DMS79 treated with DMSO at 0.1 percent for 48 hours (cell line): ENCODE measurements at regions not wholly inside any gene's neighbourhood (a gene's known extent, or its start where the extent isn't known, plus 50 kb on each side); places are given as distances from the start of the nearest gene placed in this dataset.

Experiments
- DNase-seq: peaks from one replicate; lab custom pipeline; 2025; lab: John Stamatoyannopoulos, UW

GRCh38 chr13:50713523-50714248 lies 129.8 kb downstream of the DLEU7 start:
- peak; percentile 8 for DNase-seq

- DNase-seq: no peak
These were observed 128.6 kb downstream of the DLEU7 start for GRCh38 chr13:50714891-50715290.

GRCh38 chr13:50715402-50716146 lies 127.9 kb downstream of the DLEU7 start:
- no peak for DNase-seq

- DNase-seq: no peak
These were observed 122.4 kb downstream of the DLEU7 start for GRCh38 chr13:50720861-50721671.

- no peak for DNase-seq
These were observed 121.9 kb downstream of the DLEU7 start for GRCh38 chr13:50721672-50721992.

- no peak for DNase-seq
These were observed 120.9 kb downstream of the DLEU7 start for GRCh38 chr13:50722440-50723125.

- no peak for DNase-seq
These were observed 119.1 kb downstream of the DLEU7 start for GRCh38 chr13:50724438-50724837.

GRCh38 chr13:50724913-50725312 lies 118.6 kb downstream of the DLEU7 start:
- no peak for DNase-seq

GRCh38 chr13:50726164-50726563 lies 117.3 kb downstream of the DLEU7 start:
- no peak for DNase-seq

- no peak for DNase-seq
These were observed 114.3 kb downstream of the DLEU7 start for GRCh38 chr13:50729177-50729576.

GRCh38 chr13:50730496-50731351 lies 112.8 kb downstream of the DLEU7 start:
- DNase-seq: no peak

GRCh38 chr13:50731400-50731799 lies 112.1 kb downstream of the DLEU7 start:
- peak; percentile 57 for DNase-seq

GRCh38 chr13:50732712-50733111 lies 110.8 kb downstream of the DLEU7 start:
- peak; percentile 52 for DNase-seq

GRCh38 chr13:50733392-50733791 lies 110.1 kb downstream of the DLEU7 start:
- no peak for DNase-seq

- no peak for DNase-seq
These were observed 108.4 kb downstream of the DLEU7 start for GRCh38 chr13:50735071-50735470.

- DNase-seq: no peak
These were observed 103.3 kb downstream of the DLEU7 start for GRCh38 chr13:50740052-50740741.

GRCh38 chr13:50742353-50742752 lies 101.1 kb downstream of the DLEU7 start:
- no peak for DNase-seq

GRCh38 chr13:50742968-50743367 lies 100.5 kb downstream of the DLEU7 start:
- no peak for DNase-seq

GRCh38 chr13:50744116-50744660 lies 99.3 kb downstream of the DLEU7 start:
- DNase-seq: no peak

- no peak for DNase-seq
These were observed 97.9 kb downstream of the DLEU7 start for GRCh38 chr13:50745542-50746115.
